GM12872 (cell line): ENCODE measurements at regions not wholly inside any gene's neighbourhood (a gene's known extent, or its start where the extent isn't known, plus 50 kb on each side); places are given as distances from the start of the nearest gene placed in this dataset.

ENCODE experiments used
- CTCF ChIP-seq: IDR thresholded peaks from 3 replicates; pipeline ENCODE4 v1.5.1; 2011; ENCODE audit warnings: low read depth, mild to moderate bottlenecking, low read length, moderate library complexity; ENCODE audit not compliant: insufficient read depth

- no peak for TF ChIP-seq CTCF
These were observed 251.1 kb upstream of the TUT7 start for GRCh38 chr9:86605303-86605702.

- no peak for TF ChIP-seq CTCF
These were observed 250.5 kb upstream of the TUT7 start for GRCh38 chr9:86604741-86605140.

GRCh38 chr9:86602715-86603114, 248.5 kb upstream of the TUT7 start:
- no peak for TF ChIP-seq CTCF

- no peak for TF ChIP-seq CTCF
These were observed 247.5 kb upstream of the TUT7 start for GRCh38 chr9:86601697-86602096.

- TF ChIP-seq CTCF: no peak
These were observed 246.8 kb upstream of the TUT7 start for GRCh38 chr9:86600977-86601376.

GRCh38 chr9:86600291-86600690, 246.1 kb upstream of the TUT7 start:
- no peak for TF ChIP-seq CTCF

GRCh38 chr9:86599561-86599960, 245.4 kb upstream of the TUT7 start:
- no peak for TF ChIP-seq CTCF
